Dendritic cell treated with granulocyte-macrophage colony-stimulating factor and Interleukin-4, amounts not matched to agents 40 ng/mL and 50 ng/mL, for 4 days (primary cell): ENCODE measurements at regions not wholly inside any gene's neighbourhood (a gene's known extent, or its start where the extent isn't known, plus 50 kb on each side); places are given as distances from the start of the nearest gene placed in this dataset.
A peak's percentile ranks its signal among the peaks of the same experiment; 100 is the strongest.

ENCODE experiments used
- H3K27ac Mint-ChIP-seq: one replicate; pipeline ENCODE4 v1.8.0; 2022; ENCODE audit warnings: mild to moderate bottlenecking, mixed read lengths
- H3K27me3 Mint-ChIP-seq: one replicate; pipeline ENCODE4 v1.8.0; 2022; ENCODE audit warnings: mild to moderate bottlenecking, mixed read lengths
- H3K36me3 Mint-ChIP-seq: one replicate; pipeline ENCODE4 v1.8.0; 2022; ENCODE audit warnings: low read depth, mixed read lengths
- H3K4me1 Mint-ChIP-seq: one replicate; pipeline ENCODE4 v1.8.0; 2022; ENCODE audit warnings: low read depth, mixed read lengths
- H3K4me3 Mint-ChIP-seq: one replicate; pipeline ENCODE4 v1.8.0; 2022; ENCODE audit warnings: mild to moderate bottlenecking, moderate library complexity, mixed read lengths
- H3K9me3 Mint-ChIP-seq: one replicate; pipeline ENCODE4 v1.8.0; 2022; ENCODE audit warnings: mixed read lengths
- intact Hi-C: fragments of 100-400 bp; cut with micrococcal nuclease; formaldehyde crosslinking; loops from one replicate; pipeline ENCODE4 v1.15.0; 2022

DNA sequence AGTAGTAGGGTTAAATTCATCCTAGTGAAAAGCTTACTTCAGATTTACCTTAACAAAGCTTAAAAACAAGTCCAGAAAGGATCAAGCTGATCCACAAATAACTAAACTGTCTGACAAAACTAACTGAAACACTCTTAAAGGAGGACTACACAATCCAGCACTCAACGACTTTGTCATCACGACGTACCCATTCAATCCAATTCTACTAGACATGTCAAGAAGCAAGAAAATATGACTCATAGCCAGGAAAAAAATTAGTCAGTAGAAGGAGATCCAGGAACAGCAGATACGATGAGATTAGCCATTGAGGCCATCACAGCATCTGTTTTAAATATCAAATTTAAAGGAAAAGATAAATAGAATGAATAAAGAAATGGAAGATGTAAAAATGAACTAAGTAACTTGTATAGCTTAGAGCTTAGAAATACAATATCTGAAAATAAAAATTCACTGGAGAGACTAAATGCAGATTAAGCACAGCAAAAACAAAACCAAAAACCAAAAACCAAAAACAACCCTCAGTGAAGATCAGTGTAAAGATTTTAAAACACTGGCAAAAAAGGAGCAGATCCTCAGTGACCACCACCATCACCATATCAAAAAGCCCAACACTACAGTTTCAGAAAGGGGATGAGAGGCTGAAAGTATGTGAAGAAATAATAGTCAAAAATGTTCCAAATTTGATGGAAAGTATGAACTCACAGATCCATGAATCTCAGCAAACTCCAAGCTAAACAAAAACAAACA lies 95.0 kb upstream of the CCND2 start:
- Mint-ChIP-seq H3K36me3 (no peaks in the 10 kb centered on the region), H3K4me1 (peaks cover 7% of the 10 kb centered on the region), H3K27me3 (peaks cover 34% of the 10 kb centered on the region), H3K27ac (no peak overlapping the region), H3K4me3 (no peak overlapping the region), H3K9me3 (peaks cover 7% of the 10 kb centered on the region)
- intact Hi-C loops: no loop called here

DNA sequence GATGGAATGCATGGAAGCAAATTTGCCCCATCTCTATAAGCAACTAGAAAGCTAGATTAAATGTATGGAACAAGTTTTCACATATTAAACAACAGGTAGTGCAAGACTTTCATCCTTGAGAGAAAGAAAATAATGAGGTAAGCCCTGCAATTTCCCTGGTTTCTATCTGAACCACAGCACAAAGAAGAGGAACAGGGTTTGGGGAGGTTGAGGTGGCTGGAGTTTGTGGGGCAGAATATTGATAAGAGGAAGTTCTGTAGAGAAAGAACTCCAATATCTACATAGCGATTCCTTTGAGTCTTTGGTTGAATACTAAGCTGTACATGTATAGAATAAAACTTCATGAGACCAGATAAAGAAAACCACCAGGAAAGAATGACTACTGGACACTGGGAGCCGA lies 96.3 kb upstream of the CCND2 start:
- intact Hi-C loops: no loop called here
- H3K27ac Mint-ChIP-seq: no peak overlapping the region
- H3K27me3 Mint-ChIP-seq: peaks cover 32% of the 10 kb centered on the region
- peaks cover 7% of the 10 kb centered on the region for H3K4me1 Mint-ChIP-seq
- H3K9me3 Mint-ChIP-seq: no peaks in the 10 kb centered on the region
- H3K4me3 Mint-ChIP-seq: no peak overlapping the region
- no peaks in the 10 kb centered on the region for H3K36me3 Mint-ChIP-seq

DNA sequence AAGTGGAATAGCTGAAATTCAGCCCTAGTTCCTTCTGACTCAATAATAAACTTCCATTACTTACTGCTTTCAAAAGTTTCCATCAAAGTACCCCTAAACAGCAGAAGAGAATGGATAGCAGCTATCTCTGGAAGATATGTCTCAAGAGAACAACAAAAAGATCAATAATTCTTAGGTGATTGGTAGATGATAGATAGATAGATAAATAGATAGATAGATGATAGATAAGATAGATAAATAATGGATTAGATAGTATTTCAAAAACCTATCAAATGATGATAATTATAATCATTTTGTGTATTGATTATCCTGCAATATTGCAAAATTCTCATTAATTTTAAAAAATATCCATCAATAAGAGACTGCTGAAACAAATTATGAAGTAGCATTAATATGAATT lies 97.4 kb upstream of the CCND2 start:
- H3K9me3 Mint-ChIP-seq: no peaks in the 10 kb centered on the region
- no peak overlapping the region for H3K4me3 Mint-ChIP-seq
- H3K4me1 Mint-ChIP-seq: peaks cover 7% of the 10 kb centered on the region
- no peak overlapping the region for H3K27ac Mint-ChIP-seq
- intact Hi-C loops: no loop called here
- no peaks in the 10 kb centered on the region for H3K36me3 Mint-ChIP-seq
- H3K27me3 Mint-ChIP-seq: peaks cover 32% of the 10 kb centered on the region

DNA sequence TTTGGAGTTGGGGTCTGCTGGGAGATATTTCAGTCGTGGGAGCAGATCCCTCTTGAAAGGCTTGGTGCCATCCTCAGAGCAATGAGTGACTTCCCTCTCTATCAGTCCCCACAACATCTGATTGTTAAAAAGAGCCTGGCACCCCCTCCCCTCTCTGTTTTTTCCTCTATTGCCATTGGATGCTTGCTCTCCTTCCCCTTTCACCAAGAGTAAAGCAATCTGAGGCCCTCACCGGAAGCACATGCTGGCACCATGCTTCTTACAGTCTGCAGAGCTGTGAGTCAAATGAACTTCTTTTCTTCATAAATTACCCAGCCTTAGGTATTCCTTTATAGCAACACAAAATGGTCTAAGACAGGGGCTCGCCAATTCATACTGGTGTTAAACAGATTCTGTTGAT lies 99.1 kb upstream of the CCND2 start:
- Mint-ChIP-seq H3K27ac (no peak overlapping the region), H3K27me3 (peaks cover 46% of the 10 kb centered on the region), H3K9me3 (no peaks in the 10 kb centered on the region), H3K4me3 (no peak overlapping the region), H3K36me3 (no peaks in the 10 kb centered on the region), H3K4me1 (peaks cover 20% of the 10 kb centered on the region)
- intact Hi-C loops: no loop called here

DNA sequence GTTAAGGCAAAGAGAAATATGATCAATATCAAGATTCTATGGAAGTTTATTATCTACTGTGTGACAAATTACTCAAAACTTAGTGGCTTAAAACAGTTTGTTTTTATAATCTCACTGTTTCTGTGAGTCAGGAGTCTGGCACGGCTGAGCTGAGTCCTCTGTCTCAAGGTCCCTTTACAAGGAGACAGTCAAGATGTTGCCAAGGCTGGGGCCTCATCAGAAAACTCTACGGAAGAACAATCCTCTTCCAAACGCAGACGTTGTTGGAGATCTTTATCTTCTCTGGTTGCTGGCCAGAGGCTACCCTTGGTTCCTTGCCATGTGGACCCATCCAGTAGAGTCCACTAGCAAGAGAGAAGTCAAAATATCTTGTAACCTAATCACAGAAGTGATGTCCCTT lies 100.6 kb upstream of the CCND2 start:
- Mint-ChIP-seq H3K4me1 (peaks cover 25% of the 10 kb centered on the region), H3K4me3 (no peak overlapping the region), H3K27me3 (peaks cover 48% of the 10 kb centered on the region), H3K9me3 (no peaks in the 10 kb centered on the region), H3K36me3 (no peaks in the 10 kb centered on the region), H3K27ac (no peak overlapping the region)
- intact Hi-C loops: no loop called here

DNA sequence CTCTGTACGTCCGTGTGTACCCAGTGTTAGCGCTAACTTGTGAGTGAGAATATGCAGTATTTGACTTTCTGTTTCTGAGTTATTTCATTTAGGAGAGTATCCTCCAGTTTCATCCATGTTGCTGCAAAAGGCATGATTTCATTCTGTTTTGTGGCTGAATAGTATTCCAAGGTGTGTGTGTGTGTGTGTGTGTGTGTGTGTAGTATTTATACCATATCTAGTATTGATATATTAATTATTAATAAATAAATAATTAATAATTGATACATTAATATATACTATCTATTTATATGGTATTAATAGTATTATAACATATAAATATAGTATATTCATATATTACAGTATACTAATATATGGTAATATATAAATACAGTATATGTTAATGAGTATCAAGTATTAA lies 101.8 kb upstream of the CCND2 start:
- intact Hi-C loops: no loop called here
- Mint-ChIP-seq H3K4me3 (no peak overlapping the region), H3K27ac (no peak overlapping the region), H3K4me1 (peaks cover 17% of the 10 kb centered on the region), H3K27me3 (peaks cover 44% of the 10 kb centered on the region), H3K36me3 (no peaks in the 10 kb centered on the region), H3K9me3 (no peaks in the 10 kb centered on the region)

DNA sequence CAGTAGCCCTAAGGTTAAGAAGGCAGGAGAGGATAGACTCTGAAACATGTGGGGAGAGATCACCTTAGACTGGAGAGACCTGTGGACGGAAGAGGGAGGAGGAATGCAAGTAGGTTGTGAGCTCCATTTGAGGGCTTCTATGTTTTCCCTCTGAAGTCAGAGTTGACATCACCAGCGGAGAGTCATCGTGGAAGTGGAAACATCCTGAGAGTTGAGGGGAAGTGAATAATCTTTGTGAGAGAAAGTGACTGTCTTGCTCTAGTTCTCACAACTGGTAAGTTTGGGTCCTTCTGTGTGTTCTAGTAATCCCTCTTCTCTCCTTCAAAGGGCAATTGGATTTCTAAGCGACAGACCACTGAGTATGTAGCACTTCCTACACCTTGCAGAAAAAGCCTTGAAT lies 103.6 kb upstream of the CCND2 start:
- Mint-ChIP-seq H3K27me3 (peaks cover 54% of the 10 kb centered on the region), H3K27ac (no peak overlapping the region), H3K4me1 (peaks cover 25% of the 10 kb centered on the region), H3K36me3 (no peaks in the 10 kb centered on the region), H3K9me3 (no peaks in the 10 kb centered on the region), H3K4me3 (no peak overlapping the region)
- intact Hi-C loops: no loop called here

DNA sequence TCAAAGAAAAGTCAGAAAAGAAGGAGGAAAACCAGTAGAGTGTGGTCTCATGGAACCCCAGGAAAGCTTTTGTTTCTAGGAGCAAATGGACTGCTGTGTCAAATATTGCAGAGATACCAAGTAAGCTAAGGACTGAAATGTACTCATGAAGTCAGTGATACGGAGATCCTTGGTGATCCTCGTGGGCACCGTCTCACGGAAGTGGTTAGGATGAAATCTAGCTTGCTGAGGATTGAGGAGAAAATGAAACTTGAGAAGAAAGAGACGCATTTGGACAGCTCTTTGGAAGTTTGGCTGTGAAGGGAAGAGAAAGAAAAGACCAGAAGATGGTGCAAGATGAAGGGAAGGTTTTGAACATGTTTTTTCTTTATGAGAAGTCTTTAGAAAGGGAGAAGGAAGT lies 104.0 kb upstream of the CCND2 start:
- no peaks in the 10 kb centered on the region for H3K36me3 Mint-ChIP-seq
- H3K27me3 Mint-ChIP-seq: peaks cover 57% of the 10 kb centered on the region
- H3K9me3 Mint-ChIP-seq: no peaks in the 10 kb centered on the region
- intact Hi-C loops: no loop called here
- H3K4me1 Mint-ChIP-seq: peaks cover 29% of the 10 kb centered on the region
- no peak overlapping the region for H3K4me3 Mint-ChIP-seq
- no peak overlapping the region for H3K27ac Mint-ChIP-seq

DNA sequence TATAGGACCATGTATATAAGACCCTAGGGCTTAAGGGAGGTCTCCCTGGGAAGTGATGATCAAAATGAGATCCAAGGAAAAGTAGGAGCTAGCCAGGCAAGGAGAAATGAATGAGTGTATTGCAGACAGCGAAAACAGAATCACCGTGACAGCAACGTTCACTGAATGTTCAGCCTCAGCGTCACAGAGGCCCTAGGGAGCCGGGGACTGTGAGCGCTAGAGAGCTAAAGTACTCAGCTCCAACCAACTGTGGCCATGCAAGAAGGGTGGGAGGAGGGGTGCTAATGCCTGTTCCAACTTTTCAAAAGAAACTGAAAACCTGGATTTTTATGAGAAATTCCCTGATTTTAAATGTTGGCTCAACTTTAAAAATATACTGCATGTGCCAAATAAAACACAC lies 105.5 kb upstream of the CCND2 start:
- H3K4me3 Mint-ChIP-seq: no peak overlapping the region
- H3K9me3 Mint-ChIP-seq: no peaks in the 10 kb centered on the region
- intact Hi-C loops: no loop called here
- H3K27ac Mint-ChIP-seq: no peak overlapping the region
- peaks cover 57% of the 10 kb centered on the region for H3K27me3 Mint-ChIP-seq
- peaks cover 34% of the 10 kb centered on the region for H3K4me1 Mint-ChIP-seq
- no peaks in the 10 kb centered on the region for H3K36me3 Mint-ChIP-seq

DNA sequence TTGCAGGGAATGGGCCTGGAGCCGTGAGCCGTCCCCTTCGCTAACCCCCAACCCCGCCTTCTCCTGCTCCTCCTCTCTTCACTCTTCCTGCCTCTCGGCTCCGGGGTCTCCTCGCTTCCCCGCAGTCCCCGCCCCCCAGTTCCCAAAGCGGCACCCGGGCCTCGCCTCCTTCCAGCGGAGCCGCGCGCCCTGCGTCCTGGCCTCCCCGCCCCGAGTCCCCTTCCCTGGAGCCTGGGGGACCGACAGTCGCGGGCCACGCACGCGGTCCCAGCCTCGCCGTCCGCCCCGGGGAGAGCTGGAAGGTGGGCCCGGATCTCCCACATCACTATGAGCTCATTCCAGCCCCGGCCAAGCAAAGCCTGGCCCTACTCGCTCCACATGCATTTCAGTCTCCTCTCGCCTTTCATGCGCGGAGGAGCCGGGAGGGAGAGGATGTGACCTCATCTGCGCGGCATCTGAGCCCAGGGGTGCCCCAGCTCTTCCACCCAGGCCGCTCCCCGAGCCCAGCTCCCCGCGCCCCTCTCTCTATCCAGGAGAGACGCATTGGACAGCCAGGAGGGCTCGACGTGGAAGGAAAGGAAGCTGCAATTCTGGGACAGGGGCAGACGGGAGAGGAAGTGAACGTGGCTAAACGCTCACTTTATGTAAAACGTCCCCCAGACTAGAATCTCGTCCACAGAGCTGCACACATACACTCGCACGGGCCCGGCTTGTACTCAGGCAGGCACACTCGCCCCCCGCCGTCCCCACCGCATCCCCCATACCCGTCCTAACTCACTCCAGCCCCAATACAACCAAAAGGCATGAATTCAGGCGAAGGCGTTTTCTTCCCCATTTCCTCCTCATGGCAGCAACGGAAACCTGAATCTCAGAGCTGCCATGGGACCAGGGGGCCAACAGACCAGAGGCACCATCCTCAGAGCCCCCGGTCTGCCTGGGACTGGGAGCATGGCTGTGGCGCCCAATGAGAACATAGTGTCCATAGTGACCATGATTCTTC lies 108.7 kb upstream of the CCND2 start:
- H3K4me1 Mint-ChIP-seq: peaks cover 32% of the 10 kb centered on the region
- no peak overlapping the region for H3K27ac Mint-ChIP-seq
- intact Hi-C loops: loop anchor here (5.0 kb wide), 1 partner anchor 102 kb away; no protein-coding TSS in a partner anchor
- peaks cover 56% of the 10 kb centered on the region for H3K27me3 Mint-ChIP-seq
- H3K36me3 Mint-ChIP-seq: no peaks in the 10 kb centered on the region
- H3K4me3 Mint-ChIP-seq: peak overlapping the region; percentile 73
- no peaks in the 10 kb centered on the region for H3K9me3 Mint-ChIP-seq

DNA sequence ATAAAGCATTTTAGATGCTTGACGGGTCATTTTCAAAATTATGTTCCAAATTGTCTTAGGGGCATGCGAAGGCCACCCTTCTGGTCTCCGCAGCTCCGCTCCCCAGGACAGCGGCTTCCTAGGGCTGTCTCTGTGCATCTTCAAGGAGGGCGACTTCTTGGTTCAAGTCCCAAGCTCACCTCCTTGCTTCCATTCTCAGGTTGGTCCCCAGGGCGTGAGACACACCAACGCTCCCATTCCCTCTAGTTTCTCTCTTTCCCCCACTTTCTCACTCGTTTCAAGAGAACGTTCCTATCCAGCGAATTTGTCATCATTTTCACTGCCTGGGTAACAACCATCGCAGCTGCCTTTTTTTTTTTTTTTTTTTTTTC lies 109.4 kb upstream of the CCND2 start:
- Mint-ChIP-seq H3K4me1 (peaks cover 29% of the 10 kb centered on the region), H3K27ac (no peak overlapping the region), H3K4me3 (peak overlapping the region; percentile 73), H3K9me3 (no peaks in the 10 kb centered on the region), H3K36me3 (no peaks in the 10 kb centered on the region), H3K27me3 (peaks cover 51% of the 10 kb centered on the region)
- intact Hi-C loops: loop anchor here (5.0 kb wide), 1 partner anchor 103 kb away; no protein-coding TSS in a partner anchor

DNA sequence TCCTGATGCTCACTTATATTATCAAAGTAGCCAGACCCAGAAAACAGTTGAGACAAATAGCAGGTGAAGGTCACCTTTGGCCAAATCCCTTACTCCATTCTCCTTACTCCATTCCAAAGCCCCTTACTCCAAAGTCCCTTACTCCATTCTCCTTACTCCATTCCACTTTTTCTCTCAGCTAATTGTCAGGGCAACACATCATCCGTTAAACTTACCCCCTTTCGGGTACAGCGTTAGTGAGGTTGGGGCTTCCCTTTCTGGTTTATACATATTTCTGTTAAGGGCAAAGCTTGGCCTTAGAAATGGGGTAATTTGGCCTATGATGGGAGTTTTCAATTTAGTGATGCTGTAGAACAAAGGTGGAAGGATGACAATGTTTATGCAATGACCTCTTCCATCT lies 111.8 kb upstream of the CCND2 start:
- no peak overlapping the region for H3K4me3 Mint-ChIP-seq
- H3K9me3 Mint-ChIP-seq: no peaks in the 10 kb centered on the region
- H3K4me1 Mint-ChIP-seq: peaks cover 41% of the 10 kb centered on the region
- no peak overlapping the region for H3K27ac Mint-ChIP-seq
- intact Hi-C loops: loop anchor here (5.0 kb wide), 1 partner anchor 106 kb away; no protein-coding TSS in a partner anchor
- peaks cover 41% of the 10 kb centered on the region for H3K27me3 Mint-ChIP-seq
- H3K36me3 Mint-ChIP-seq: no peaks in the 10 kb centered on the region

DNA sequence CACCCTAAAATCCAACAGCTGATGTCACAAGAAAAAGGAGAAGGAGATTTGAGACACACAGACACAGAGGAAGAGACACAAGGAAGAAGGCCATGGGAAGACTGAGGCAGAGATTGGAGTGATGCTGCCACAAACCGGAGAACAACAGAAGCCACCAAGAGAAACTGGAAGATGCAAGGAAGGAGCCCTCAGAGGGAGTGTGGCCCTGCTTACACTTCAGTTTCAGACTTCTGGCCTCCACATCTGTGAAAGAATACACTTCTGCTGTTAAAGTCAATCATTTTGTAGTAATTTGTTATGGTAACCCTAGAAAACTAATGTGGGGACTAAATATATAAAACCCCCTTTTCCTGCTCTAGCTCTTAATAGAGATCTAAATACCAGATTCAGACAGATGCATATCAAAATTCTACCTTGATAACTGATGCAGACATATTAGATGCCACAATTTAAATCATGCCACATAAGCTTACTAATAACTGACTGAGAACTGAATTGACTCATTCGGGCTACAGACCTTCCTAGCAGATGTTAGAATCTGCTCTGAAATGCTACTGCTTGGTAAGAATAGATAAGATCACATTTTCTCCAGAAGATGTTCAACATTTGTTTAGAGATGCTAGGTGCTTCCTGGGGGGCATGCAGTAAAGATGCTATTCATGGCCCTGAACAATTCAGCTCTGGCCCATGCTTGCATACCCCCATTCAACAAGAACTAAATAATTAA lies 113.1 kb upstream of the CCND2 start:
- Mint-ChIP-seq H3K27me3 (peaks cover 47% of the 10 kb centered on the region), H3K36me3 (no peaks in the 10 kb centered on the region), H3K27ac (no peak overlapping the region), H3K4me3 (no peak overlapping the region), H3K4me1 (peaks cover 39% of the 10 kb centered on the region), H3K9me3 (no peaks in the 10 kb centered on the region)
- intact Hi-C loops: loop anchor here (5.0 kb wide), 1 partner anchor 107 kb away; no protein-coding TSS in a partner anchor
